8988T (cell line): ENCODE measurements at regions not wholly inside any gene's neighbourhood (a gene's known extent, or its start where the extent isn't known, plus 50 kb on each side); places are given as distances from the start of the nearest gene placed in this dataset.

Experiments
- DNase-seq: peaks from one replicate; pipeline ENCODE4 v3.0.0; 2011

DNA sequence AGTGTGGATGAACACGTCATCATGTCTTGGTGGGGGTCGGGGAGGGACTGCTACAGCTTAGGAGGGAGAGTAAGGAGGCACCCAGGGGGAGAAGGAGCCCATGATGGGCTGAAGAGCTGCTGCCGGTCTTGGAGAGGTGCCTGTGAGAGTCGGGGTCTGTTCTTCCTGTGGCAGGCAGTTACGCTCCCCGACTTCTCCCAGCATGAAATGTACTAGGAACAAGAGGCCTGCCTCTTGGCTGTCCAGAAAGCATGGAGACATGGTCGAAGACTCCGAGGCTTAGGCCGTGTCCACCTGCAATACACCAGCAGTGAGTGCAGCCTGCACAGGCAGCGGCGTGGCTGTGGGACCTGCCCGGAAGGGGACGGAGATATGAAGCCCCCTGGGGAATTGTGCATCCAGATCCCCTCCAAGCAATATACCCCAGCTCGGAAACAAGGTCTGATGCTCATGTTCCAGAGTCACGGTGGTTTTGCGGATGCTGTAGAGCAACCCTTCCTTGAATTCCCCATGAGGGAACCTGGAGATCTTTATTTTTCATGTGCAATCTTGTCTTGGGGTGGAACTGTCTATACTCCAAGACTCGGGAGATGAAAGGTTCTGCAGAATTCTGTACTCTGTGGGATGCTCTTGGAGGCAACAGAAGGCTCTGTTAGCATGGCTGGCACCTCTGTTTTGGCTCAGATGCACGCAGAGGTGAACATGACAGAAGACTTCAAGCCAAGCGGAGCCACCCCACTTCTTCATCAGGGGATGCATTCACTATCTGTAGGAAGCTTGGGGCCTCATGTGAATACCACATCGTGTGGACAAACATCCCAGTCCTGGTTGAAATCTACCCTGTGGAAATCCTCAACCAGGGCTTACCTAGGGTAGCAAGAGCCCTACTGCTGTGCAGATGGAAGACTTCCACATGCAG, 374.9 kb upstream of the IRX4 start:
- no peak for DNase-seq

DNA sequence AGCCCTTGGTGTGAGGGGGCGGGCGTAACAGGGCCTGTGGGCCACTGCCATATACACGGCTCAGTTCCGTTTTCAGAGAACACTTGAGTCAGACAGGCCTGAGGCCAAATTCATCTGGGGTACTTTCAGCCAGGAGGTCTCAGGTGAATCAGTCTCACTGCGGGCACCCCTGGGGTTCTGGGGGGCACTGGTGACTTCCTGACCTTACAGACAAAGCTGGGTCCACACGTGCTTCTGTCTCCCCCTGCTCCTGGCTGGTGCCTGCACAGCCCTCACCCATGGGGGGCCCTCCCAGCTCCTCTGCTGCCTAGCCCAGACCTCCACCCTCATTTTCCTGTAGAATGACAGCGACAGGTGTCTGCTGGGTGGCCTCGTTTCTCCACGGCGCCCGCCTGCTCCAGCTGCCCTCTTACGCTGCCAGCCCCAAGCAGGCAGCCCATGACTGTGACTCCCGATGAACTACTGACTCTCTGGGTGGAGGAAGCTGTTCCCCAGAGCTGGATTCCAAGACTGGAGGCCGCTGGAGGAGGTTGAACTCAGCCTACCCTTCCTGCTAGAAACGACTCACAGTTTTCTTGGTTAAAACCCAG, 374.1 kb upstream of the IRX4 start:
- no peak for DNase-seq

DNA sequence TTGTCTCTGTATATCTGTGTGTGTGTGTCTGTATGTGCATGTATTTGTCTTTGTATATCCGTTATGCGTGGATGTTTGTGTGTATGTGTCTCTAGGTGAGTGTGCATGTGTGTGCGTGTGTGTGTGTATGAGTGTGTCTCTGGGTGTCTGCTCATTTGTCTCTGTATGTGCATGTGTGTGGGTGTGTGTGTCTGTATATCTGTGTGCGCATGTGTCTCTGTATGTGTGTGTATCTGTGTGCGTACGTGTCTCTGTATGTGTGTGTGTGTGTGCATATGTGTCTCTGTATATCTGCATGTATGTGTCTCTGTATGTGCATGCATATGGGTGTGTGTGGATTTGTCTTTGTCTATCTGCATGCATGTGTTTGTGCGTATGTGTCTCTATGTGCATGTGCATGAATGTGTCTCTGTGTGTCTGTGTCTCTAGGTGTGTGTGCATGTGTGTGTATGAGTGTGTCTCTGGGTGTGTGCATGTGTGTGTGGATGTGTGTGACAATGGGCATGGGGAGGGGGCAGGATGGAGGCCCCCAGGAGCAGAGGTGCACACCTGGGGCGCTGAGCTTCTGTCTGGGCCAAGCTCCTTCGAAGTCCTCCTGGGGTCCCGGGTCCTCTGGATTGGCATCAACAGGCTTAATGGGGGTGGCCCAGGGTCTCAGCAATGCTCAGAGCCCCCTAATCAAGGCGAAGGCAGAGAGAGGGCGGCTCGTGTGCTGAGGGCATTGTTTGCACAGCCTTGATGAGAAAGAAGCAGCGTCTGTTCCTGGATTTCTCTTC, 373.4 kb upstream of the IRX4 start:
- DNase-seq: no peak

DNA sequence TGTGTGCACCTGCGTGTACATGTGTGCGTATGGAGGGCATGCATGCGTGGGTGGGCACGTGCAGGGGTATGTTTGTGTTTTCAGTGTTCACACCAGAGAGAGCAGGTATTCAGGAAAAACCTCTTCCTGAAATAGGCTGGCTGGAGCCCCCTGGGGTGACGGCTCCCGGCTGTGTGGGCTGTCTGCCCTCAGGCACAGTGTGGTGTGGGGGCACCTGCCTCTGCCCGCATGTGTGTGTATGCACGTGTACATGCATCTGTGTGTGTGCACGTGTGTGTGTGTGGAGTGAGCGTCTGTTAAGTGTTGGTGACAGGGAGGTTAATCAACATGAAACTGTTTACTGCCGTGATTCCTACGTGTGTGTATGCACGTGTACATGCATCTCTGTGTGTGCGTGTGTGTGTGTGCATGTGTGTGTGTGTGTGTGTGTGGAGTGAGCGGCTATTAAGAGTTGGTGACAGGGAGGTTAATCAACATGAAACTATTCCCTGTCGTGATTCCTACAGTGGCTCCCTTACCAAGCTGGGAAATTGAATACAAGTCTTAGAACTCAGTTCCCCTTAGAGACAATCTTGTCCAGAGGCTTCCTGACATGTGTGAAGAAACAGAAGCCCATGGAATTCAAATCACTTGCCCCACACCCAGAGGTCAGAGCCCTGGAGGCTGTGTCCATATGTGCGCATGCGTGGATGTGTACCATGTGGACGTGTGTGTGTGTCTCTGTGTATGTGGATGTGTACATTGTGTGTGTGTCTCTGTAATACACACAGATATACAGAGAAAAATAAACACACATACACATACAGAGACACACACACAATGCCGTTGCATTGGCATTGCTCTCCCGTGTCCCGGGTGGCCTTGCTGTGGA, 372.4 kb upstream of the IRX4 start:
- no peak for DNase-seq

DNA sequence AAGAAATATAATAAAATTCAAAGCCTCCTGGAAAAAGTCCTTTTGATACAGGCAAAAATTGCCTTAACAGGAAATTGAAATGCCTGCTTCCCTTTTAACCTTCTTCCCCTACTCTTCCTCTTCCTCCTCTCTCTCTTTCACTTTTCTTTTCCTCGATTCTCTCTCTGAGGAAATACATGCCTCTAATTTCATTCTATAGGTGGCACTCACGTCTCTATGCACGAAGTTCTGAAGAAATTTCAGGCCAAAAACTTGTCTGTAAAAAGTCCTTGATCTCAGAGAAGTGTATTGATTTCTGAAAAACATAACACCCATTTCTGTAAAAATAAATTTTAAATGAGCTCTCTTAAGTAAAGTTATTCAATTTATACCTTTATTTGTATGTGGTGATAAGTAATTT, 371.7 kb upstream of the IRX4 start:
- no peak for DNase-seq

DNA sequence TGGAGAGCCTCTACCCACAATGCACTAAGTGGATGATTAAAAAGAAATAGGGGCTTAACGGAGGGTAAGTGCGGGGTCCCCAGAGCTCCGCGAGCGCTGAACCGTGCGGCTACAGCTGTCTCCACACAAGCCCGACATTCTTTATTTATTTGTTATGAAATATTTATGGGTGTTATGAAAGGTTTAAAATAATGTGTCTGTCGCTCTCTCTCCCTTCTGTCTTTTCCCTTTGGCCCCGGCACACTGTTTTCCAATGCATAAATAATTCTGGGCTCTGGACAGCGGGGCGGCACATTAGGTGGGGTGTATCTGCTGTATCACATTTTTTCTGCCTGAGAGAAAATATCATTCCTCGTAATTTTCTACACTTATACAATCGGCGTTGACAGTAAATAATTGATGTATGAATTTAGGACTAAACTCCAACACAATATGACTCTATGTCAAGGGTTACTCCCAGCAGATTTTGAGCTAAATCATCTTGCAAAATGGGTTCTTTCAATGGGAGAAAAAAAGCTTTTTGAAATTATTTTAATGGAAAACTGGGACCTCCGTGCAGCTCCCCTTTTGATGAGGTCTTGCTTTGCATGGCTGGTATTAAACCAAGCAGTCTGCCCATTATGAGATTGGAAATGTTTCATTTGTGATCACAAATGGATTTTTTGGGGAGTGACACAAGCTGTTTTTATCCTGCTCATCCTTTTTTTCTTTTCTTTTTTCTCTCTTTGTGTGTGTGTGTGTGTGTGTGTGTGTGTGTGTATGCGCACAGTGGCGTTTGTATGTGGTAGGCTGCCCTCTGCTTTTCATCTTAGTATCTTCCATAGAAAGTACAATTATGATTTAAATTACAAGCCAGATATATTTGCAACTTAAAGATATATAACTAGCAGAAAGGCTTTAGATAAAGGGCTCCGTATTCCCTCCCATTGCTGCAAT, 370.6 kb upstream of the IRX4 start:
- DNase-seq: no peak

DNA sequence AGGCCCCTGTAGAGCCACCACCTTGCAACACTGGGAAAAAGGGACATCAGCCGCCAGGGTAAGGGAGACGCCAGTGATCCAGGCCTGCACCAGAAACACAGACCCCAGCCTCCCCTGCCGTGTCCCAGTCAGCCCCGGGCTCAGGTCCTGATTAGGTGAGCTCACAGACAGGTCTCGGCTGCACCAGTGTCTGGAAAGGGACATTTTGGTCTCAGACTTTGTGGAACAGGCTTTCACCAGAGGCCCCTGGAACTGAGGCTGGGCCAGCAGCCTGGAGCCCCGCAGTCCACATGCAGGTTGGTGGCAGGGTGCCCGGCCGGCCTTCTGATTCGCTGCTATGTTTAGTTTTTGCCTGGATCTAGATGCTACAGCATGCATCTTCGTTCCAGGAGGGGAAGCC, 369.0 kb upstream of the IRX4 start:
- DNase-seq: no peak

DNA sequence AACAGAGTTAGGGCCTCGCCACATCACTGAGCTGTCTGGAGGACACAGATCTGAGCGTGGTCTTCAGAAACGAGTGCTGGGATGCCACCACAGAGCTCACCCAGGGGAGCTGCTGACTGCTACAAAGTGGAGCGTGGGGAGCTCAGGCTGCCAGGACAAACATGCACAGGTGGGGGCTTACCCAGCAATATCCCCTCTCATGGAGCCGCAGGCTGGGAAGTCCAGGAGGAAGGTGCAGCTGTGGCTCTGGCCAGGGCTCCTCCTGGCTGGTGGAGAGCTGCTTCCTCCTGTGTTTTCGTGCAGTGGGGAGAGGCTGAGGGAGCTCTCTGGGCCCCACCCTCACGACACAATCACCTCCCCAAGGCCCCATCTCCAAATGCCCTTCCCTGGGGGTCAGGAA, 368.6 kb upstream of the IRX4 start:
- no peak for DNase-seq

DNA sequence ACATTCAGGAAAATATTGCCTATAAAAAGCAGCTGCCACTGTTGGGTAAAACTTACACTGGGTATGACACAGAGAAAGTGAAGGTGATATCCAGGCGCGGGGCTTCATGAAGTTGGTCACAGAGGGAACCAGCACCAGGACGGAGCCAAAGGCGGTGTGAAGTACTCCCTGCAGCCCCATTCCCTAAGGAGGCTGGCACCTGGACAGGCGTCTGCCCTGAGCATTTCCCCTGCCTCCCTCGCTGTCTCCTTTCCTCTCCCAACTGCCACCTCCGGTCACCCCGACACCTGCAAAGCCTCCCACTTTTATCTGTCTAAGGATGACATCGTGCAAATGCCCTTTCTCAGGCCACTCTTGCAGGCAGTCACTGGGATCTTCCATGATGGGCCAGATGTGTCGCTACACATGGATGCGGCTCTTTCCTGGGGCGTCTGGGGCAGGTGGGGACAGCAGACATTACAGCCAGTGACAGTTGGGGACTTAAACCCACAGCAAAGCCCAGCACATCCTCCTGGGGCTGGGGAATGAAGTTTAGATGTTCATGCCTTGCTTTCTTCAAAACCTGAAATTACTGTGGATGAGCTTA, 367.7 kb upstream of the IRX4 start:
- DNase-seq: no peak

DNA sequence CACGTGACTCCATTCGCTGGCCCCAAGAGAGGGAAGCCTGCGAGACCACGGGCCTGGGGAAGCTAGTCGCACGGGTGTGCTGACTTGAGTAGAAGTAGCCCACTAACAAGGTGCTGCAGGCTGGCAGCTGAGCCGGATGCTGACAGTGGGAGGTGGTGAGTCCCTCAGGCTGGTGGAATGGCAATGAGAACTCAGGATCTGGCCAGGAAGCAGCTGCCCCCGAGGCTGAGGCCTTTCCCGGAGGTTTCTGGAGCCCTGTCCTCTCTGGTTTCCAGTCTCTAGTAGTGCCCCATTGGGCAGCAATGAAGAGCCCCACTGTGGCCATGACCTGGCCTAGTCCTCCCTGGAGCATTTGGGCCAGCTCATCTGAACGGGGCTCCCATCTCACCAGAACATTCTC, 366.7 kb upstream of the IRX4 start:
- DNase-seq: no peak

DNA sequence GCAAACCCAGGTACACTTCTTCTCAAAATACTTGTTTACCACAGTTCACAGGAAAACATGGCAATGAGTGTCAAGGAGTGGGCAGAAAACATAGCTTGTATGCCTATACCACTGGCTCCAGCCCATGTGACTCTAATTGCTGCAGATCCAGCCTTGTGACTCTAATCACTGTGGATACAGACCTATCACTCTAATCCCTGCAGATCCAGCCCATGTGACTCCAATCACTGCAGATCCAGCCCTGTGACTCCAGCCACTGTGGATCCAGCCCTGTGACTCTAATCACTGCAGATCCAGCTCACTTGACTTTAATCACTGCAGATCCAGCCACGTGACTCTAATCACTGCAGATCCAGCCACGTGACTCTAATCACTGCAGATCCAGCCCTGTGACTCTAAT, 366.3 kb upstream of the IRX4 start:
- DNase-seq: no peak

DNA sequence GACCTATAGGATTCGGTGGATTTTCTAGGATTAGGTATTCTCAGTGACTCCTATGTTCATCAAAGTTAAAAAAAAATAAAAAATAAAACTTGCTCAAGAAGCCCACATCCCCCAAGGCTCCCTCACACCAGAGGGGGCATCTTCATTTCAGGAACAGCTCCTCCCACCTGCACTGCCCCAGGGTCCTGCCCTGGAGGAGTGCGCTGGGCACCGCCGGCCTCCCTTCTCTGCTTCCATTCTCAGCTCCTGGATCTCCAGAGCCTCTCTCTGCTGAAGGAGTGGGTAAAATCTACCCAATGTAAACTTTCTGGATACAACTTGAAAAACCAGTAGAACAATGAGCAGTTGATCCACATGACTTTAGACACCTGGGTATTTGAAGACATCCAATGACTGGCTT, 359.8 kb upstream of the IRX4 start:
- no peak for DNase-seq

DNA sequence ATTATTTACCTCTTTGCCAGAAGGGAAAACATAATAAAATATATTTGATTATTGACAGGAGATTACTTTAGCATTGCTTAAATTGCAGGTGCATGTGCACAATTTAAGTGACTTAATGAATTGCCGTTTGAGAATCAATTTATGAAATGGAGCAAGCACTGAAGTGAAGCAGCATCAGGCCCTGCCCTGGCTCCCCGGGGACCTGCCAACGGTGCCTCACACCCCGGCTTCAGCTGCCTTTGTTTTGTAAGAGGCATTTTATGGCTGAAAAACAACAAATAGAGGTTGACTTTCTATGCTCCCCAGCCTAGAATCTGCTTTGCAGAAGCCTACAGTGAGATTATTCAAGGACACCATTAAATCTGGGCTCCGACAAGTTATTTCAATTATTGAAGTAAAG, 359.1 kb upstream of the IRX4 start:
- no peak for DNase-seq

DNA sequence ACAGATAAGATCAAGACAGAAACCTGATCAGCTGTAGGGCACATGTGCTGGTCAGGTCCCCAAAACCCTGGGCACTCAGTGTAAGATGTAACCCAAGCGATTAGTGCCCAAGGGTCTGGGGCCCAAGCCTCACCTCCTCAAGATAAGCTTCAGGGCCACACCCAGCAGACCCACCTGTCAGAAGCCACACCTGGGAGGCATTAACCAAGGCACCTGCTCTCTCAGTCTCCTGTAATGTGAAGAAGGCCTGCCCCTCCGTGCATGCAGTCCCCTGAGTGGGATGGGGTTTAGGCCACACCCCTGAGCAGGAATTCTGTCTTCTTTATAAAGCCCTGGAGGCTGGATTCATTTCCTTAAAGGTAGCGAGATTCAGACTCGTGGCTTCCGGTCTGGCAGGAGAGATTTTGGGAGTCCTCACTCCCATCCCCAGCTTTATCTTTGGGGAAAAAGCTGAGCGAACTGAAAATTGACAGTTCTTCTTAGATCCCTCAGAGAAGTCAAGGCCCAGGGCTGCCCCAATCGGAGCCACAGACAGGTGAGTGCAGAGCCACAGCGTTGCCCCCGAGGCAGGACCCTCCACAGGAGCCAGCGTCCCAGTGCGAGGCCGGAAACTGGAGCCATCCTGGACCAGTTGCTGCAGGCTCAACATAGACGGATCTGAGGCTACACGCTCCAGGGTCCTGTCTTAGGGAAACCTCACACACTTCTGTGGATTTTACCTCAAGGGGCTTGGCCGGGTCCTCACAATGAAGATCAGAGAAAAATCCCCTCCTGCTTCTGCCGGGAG, 357.6 kb upstream of the IRX4 start:
- no peak for DNase-seq

DNA sequence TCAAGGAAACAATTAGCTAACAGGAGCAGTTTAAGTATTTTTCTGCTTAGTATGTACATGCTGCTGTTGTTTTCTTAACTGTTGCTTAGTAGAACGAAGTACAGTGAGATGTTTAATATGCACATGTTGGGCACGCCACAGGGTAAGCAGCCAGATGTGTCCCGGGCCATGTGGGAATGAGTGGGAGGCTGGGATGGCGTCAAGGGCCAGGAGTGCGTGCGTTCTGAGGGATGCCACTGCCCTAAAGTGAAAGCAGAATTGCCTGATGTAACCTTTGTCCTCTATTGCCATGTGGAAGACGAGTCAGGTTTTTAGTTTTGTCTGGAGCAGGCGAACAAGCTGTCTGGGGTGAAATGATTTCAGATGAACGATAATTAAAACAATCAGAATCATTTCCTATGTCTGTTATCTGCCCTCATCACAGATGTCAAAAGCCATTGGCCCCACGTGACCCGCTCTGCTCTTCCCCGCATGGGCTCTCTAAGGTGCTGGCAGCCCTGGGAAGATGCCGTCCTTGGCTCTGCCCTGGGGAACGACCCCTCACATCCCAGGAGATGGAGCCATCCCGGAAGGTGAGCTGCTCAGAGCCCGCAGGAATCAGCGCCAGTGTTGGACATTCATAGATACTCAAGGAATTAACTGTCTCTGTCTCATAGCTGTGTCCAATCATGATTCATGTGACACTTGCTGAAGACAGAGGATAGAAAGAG, 356.6 kb upstream of the IRX4 start:
- DNase-seq: no peak

DNA sequence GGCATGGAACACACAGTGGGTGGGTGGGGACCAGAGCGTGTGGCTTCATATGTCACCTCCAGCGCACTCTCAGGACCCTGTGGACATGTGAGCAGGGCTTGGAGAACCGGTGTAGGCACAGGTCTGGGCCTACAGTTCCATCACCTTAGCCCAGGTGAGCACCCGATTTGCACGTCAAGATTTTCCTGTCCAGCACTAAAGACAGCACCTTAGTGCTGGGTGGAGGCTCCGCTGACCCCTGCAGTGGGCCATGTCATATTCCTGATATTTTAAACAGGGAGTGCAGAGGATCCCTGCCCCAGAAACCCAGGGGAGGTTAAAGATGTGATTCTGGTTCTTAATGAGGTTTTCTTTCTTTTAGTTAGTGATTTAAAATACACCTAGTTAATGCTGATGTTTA, 356.0 kb upstream of the IRX4 start:
- no peak for DNase-seq

DNA sequence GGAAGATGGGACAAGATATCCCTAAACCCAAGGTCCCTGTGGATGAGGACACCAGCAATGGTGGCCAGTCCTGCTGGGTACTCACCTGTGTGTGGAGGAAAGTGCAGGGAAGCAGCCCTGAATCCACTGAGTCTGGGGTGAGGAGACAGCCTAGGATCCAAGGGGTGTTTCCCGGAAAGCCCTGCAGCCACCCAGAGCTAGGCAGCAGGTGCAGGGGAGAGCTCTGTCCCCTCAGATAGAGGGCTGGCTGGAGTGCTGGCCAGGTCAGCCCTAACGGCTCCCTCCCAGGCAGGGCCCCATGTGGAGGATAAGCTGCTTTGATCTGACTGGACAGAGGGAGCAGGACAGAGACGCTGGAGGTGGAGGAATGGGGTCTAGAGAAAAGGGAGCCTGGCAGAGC, 344.7 kb upstream of the IRX4 start:
- no peak for DNase-seq

DNA sequence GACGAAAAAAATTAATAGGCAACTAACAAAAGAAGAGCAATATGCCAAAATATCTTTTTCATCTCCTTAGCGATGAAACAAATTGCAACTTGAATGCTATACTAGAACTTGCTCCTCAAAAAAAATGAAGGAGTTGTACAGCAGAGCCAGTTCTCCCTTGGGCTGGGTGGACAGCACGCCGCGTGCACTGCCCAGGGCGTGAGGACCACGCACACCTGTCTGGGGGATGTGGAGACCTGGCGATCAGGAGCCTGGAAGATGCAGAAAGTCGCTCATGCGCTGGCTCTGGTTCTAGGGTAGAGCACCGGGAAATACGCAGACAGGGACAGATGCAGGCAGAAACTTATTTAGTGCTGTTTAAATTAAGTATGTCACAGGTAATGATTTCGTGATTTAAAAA, 342.0 kb upstream of the IRX4 start:
- no peak for DNase-seq

DNA sequence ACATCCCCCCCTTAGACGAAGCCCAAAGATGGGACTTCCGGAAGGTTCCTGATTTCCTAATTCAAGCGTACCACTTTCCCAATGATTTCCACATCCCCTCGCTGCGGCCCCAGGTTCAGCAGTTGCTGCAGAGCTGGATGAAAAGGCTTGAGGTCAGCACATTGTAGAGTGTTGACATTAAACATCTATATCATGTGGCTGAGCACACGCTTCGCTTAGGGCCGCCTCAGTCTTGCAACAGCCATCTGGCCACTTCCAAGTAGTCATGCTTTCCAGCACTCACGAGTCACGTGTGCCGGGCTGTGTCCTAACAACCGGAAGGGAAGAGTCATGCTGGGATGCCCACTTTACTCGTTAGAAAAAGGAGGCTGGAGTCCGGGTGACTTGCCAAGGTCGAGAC, 340.6 kb upstream of the IRX4 start:
- no peak for DNase-seq
